Kidney (tissue), 13 donors: ENCODE measurements at regions not wholly inside any gene's neighbourhood (a gene's known extent, or its start where the extent isn't known, plus 50 kb on each side); places are given as distances from the start of the nearest gene placed in this dataset.
"Not testable (repeated sequence)": the region's sequence is repeated elsewhere in the genome, so short reads cannot be mapped to it uniquely, and the experiment has no call there.

Experiments used
- DNase-seq, 5 donors: peaks; one replicate each; pipeline ENCODE4 v3.0.0-alpha.2; 2013 to 2020
- FAIRE-seq: peaks from 2 replicates; lab custom pipeline; 2012; peaks lifted over from hg19 to GRCh38; lab: Jason Lieb, UNC
- H3K27ac ChIP-seq, 2 donors: one replicate each; pipeline ENCODE4 v1.7.0; 2013; ENCODE audit warnings: low read depth in 2 of 2, low read length in 2 of 2, inconsistent platforms in 1 of 2
- H3K27me3 ChIP-seq: one replicate; pipeline ENCODE4 v1.7.1; 2013; ENCODE audit warnings: low read length, inconsistent platforms; ENCODE audit not compliant: control insufficient read depth, insufficient read depth
- H3K36me3 ChIP-seq, 3 donors: one replicate each; pipeline versions ENCODE4 v1.7.0 to v1.7.1; 2013; ENCODE audit warnings: low read length in 3 of 3, control low read depth in 1 of 3, inconsistent platforms in 1 of 3; ENCODE audit not compliant: insufficient read depth in 3 of 3, control insufficient read depth in 2 of 3
- H3K4me1 ChIP-seq, 3 donors: one replicate each; pipeline versions ENCODE4 v1.7.0 to v1.7.1; 2013; ENCODE audit warnings: low read length in 3 of 3, inconsistent platforms in 1 of 3, low read depth in 1 of 3; ENCODE audit not compliant: control insufficient read depth in 2 of 3, insufficient read depth in 2 of 3
- H3K4me3 ChIP-seq, 3 donors: one replicate each; pipeline versions ENCODE4 v1.7.0 to v1.8.1; 2013; ENCODE audit warnings: low read length in 3 of 3, control low read depth in 1 of 3, inconsistent platforms in 1 of 3
- H3K9ac ChIP-seq, 3 donors: one replicate each; pipeline versions ENCODE4 v1.7.0 to v1.7.1; 2013; ENCODE audit warnings: low read length in 3 of 3, control low read depth in 1 of 3, inconsistent platforms in 1 of 3
- H3K9me3 ChIP-seq, 3 donors: one replicate each; pipeline versions ENCODE4 v1.7.0 to v1.7.1; 2013; ENCODE audit warnings: low read length in 3 of 3, control low read depth in 1 of 3, inconsistent platforms in 1 of 3; ENCODE audit not compliant: control insufficient read depth in 2 of 3, insufficient read depth in 1 of 3
- intact Hi-C: fragments of 100-400 bp; cut with DNase I; formaldehyde crosslinking; loops from one replicate; pipeline ENCODE4 v1.11.1; 2022
- TF ChIP-seq, protein P1 (sequence below): IDR thresholded peaks from 3 replicates; pipeline ENCODE4 v1.5.1; 2012; ENCODE audit warnings: mild to moderate bottlenecking, moderate library complexity, borderline replicate concordance; ENCODE audit not compliant: insufficient read depth; ENCODE audit errors: extremely low read depth
- donor health status: control.
- donor health status: control.
- donor health status: control.
- donor health status: control.
- donor health status: control.
- donor health status: DM: yes; HTN: yes; CAD: no.
- donor health status: Normal renal cell carcinoma (clear cell type).

DNA sequence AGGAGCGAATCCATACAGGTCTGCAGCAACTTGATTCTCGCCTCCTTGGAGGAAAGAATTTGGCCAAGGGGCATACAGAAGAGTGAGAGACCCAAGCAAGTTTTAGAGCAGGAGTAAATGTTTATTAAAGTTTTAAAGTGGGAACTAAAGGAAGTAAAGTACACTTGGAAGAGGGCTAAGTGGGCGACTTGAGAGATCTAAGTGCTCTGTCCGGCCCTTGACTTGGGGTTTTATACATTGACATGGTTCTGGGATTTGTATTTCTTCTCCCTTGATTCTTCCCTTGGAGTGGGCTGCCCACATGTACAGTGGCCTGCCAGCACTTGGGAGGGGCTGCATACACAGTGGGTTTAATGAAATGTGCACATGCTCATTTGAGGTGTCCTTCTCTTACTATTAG lies 421.2 kb downstream of the TMEM121 start:
- DNase-seq: no peak
- Histone ChIP-seq H3K4me3 (no peak overlapping the region), H3K9ac (no peak overlapping the region), H3K9me3 (no peaks in the 10 kb centered on the region), H3K36me3 (no peaks in the 10 kb centered on the region), H3K27me3 (no peaks in the 10 kb centered on the region), H3K27ac (no peak overlapping the region), H3K4me1 (no peaks in the 10 kb centered on the region)
- FAIRE-seq: no peak
- intact Hi-C loops: no loop called here
- TF ChIP-seq, protein P1, sequence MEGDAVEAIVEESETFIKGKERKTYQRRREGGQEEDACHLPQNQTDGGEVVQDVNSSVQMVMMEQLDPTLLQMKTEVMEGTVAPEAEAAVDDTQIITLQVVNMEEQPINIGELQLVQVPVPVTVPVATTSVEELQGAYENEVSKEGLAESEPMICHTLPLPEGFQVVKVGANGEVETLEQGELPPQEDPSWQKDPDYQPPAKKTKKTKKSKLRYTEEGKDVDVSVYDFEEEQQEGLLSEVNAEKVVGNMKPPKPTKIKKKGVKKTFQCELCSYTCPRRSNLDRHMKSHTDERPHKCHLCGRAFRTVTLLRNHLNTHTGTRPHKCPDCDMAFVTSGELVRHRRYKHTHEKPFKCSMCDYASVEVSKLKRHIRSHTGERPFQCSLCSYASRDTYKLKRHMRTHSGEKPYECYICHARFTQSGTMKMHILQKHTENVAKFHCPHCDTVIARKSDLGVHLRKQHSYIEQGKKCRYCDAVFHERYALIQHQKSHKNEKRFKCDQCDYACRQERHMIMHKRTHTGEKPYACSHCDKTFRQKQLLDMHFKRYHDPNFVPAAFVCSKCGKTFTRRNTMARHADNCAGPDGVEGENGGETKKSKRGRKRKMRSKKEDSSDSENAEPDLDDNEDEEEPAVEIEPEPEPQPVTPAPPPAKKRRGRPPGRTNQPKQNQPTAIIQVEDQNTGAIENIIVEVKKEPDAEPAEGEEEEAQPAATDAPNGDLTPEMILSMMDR: no peak

DNA sequence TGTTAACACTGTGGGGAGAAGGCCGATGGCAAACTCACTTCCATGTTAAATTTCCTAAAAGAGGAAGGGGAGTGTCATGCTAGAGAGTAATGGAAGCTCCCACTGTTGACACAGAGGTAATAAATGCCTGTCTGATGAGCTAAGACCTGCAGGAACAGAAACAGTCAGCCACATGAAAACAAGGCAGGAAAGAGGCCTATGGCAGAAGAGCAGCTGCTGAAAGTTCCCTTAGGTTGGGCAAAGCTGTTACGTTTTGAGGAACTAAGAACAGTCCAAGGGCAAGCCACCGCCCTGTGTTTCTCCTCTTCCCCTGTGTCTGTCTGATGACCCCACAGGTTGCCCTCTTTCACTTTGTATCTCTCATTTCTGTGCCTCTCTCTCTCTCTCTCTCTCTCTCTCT lies 422.6 kb downstream of the TMEM121 start:
- H3K9ac ChIP-seq, H3K27me3 ChIP-seq, H3K27ac ChIP-seq, H3K4me3 ChIP-seq, H3K36me3 ChIP-seq, intact Hi-C loops, FAIRE-seq, H3K9me3 ChIP-seq, H3K4me1 ChIP-seq: not testable (repeated sequence)
- peak in 1 of 5 donors; percentile 1 for DNase-seq

DNA sequence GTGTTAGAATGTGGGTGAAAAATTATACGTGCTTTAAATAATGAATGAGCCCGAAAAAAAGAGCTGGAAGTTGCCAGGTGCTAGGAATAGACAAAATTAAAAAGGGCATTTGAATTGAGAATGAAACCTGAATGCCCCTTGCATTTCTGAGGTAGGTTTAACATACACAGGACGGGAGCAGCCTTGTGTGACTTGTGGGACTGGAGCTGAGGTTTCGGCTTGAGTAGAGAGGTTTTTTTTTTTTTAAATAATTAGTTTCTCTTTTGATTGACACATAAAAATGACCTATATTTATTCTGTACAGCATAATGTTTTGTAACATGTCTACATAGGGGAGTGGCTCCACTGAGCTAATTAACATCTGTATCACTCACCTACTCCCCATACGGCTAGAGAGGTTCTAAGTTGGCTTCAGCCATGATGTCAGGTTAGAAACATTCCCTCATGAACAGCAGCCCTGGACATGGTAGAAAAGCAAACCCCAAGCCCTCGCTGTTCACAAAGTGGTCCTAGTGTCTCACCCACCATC lies 424.0 kb downstream of the TMEM121 start:
- H3K27me3 ChIP-seq, H3K4me3 ChIP-seq, H3K4me1 ChIP-seq, H3K9ac ChIP-seq, H3K9me3 ChIP-seq, FAIRE-seq, DNase-seq, H3K36me3 ChIP-seq, H3K27ac ChIP-seq, intact Hi-C loops: not testable (repeated sequence)

DNA sequence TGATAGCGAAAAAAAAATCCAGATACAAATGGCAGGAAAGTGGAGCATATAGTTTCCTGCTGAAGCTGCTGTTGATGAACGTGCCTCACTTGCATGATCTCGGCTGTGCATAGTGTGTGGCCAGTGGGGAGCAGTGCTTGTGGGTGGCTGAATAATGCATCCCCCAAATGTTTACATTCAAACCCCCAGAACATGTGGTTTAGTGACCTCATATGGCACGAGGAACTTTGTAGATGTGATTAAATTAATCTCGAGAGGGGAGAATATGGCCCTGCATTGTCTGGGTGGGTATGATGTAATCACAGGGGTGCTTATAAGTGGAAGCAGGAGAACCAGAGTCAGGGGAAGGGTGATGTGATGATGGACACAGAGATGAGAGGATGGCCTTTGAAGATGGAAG lies 425.0 kb downstream of the TMEM121 start:
- intact Hi-C loops: no loop called here
- TF ChIP-seq, protein P1: no peak
- no peak overlapping the region for H3K27ac ChIP-seq
- no peak overlapping the region for H3K4me3 ChIP-seq
- no peak overlapping the region for H3K9ac ChIP-seq
- H3K36me3 ChIP-seq: no peaks in the 10 kb centered on the region
- H3K9me3 ChIP-seq: no peaks in the 10 kb centered on the region
- no peaks in the 10 kb centered on the region for H3K4me1 ChIP-seq
- DNase-seq (no peak), FAIRE-seq (no peak)
- no peaks in the 10 kb centered on the region for H3K27me3 ChIP-seq
